Neural progenitor cell (in vitro differentiated cells): ENCODE measurements at regions not wholly inside any gene's neighbourhood (a gene's known extent, or its start where the extent isn't known, plus 50 kb on each side); places are given as distances from the start of the nearest gene placed in this dataset.
A peak's percentile ranks its signal among the peaks of the same experiment; 100 is the strongest.

Experiments used
- DNase-seq: peaks from one replicate; pipeline ENCODE4 v3.0.0-alpha.2; 2016; ENCODE audit warnings: low spot score
- H2AFZ ChIP-seq: fragments of 200-600 bp; sonication (generic); replicated peaks from 2 replicates; pipeline ENCODE4 v1.6.1; 2016; ENCODE audit warnings: antibody characterized with exemption
- H3F3A ChIP-seq: fragments of 200-600 bp; sonication (generic); 2 replicates; pipeline ENCODE4 v1.6.1; 2016; ENCODE audit warnings: antibody characterized with exemption, low read depth
- H3K27ac ChIP-seq: fragments of 200-600 bp; sonication (generic); 2 replicates; pipeline ENCODE4 v1.5.1; 2016; ENCODE audit warnings: mild to moderate bottlenecking
- H3K27me3 ChIP-seq: fragments of 200-600 bp; sonication (generic); 2 replicates; pipeline ENCODE4 v1.6.1; 2016; ENCODE audit warnings: mild to moderate bottlenecking, moderate library complexity
- H3K36me3 ChIP-seq: fragments of 200-600 bp; sonication (generic); 2 replicates; pipeline ENCODE4 v1.5.1; 2016
- H3K4me1 ChIP-seq: fragments of 200-600 bp; sonication (generic); 2 replicates; pipeline ENCODE4 v1.6.1; 2016; ENCODE audit warnings: mixed run types
- H3K4me2 ChIP-seq: fragments of 200-600 bp; sonication (generic); 2 replicates; pipeline ENCODE4 v1.6.1; 2016
- H3K4me3 ChIP-seq: fragments of 200-600 bp; sonication (generic); 2 replicates; pipeline ENCODE4 v1.5.1; 2016
- H3K79me2 ChIP-seq: fragments of 200-600 bp; sonication (generic); 2 replicates; pipeline ENCODE4 v1.6.1; 2016; ENCODE audit warnings: low read depth
- H3K9ac ChIP-seq: fragments of 200-600 bp; sonication (generic); 2 replicates; pipeline ENCODE4 v1.6.1; 2016
- H3K9me3 ChIP-seq: fragments of 200-600 bp; sonication (generic); 2 replicates; pipeline ENCODE4 v1.5.1; 2016; ENCODE audit warnings: low read depth
- H4K20me1 ChIP-seq: fragments of 200-600 bp; sonication (generic); 2 replicates; pipeline ENCODE4 v1.6.1; 2016; ENCODE audit warnings: low read depth
- H3K27ac Mint-ChIP-seq: 3 replicates; pipeline ENCODE4 v1.8.0; 2021; ENCODE audit warnings: mixed read lengths
- H3K27me3 Mint-ChIP-seq: 2 replicates; pipeline ENCODE4 v1.8.0; 2022; ENCODE audit warnings: low read depth, mild to moderate bottlenecking, inconsistent platforms, moderate library complexity, mixed read lengths; ENCODE audit not compliant: insufficient read depth
- H3K36me3 Mint-ChIP-seq: 3 replicates; pipeline ENCODE4 v1.8.0; 2021; ENCODE audit warnings: mixed read lengths
- H3K4me1 Mint-ChIP-seq: 3 replicates; pipeline ENCODE4 v1.8.0; 2021; ENCODE audit warnings: mixed read lengths
- H3K4me3 Mint-ChIP-seq: 3 replicates; pipeline ENCODE4 v1.8.0; 2021; ENCODE audit warnings: mild to moderate bottlenecking, moderate library complexity, mixed read lengths
- H3K9me3 Mint-ChIP-seq: 3 replicates; pipeline ENCODE4 v1.8.0; 2020; ENCODE audit warnings: mixed read lengths
- EZH2 ChIP-seq: fragments of 200-600 bp; sonication (generic); IDR thresholded peaks from 2 replicates; pipeline ENCODE4 v1.6.1; 2017; ENCODE audit warnings: antibody characterized with exemption, mild to moderate bottlenecking, moderate library complexity
- EZH2phosphoT487 ChIP-seq: fragments of 200-600 bp; sonication (generic); IDR thresholded peaks from 2 replicates; pipeline ENCODE4 v1.6.1; 2017; ENCODE audit warnings: antibody characterized with exemption
- TF ChIP-seq, protein P1 (sequence below): fragments of 200-600 bp; sonication (generic); IDR thresholded peaks from 2 replicates; pipeline ENCODE4 v1.5.1; 2017; ENCODE audit warnings: antibody characterized with exemption, mild to moderate bottlenecking

DNA sequence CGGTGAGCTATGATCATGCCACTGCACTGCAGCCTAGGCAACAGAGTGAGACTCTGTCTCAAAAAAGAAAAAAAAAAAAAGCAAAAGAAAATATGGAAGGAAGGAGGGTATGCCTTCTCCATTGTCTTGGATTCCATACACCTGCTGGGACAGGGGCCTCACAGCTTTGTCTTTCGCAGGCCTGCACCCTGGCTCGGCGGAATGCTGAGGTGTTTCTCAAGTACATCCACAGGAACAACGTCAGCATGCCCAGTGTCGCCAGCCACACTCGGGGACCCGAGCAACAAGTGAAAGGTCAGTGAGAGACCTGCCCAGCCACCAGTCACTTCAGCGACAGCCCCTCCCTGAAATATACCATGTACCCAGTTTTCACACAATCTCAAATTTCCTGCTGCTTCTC is 288.5 kb upstream of the UMPS start:
- Mint-ChIP-seq H3K36me3 (peaks cover 5% of the 10 kb centered on the region), H3K4me1 (peaks cover 30% of the 10 kb centered on the region), H3K4me3 (no peak overlapping the region), H3K27ac (peak overlapping the region; percentile 4), H3K9me3 (no peaks in the 10 kb centered on the region), H3K27me3 (peaks cover 5% of the 10 kb centered on the region)
- Histone ChIP-seq H3K4me3 (no peak overlapping the region), H3K9me3 (no peaks in the 10 kb centered on the region), H3K27me3 (no peaks in the 10 kb centered on the region), H3K27ac (no peak overlapping the region), H3K9ac (no peak overlapping the region), H2AFZ (no peak overlapping the region), H3K36me3 (no peaks in the 10 kb centered on the region), H3F3A (no peaks in the 10 kb centered on the region), H3K4me1 (no peaks in the 10 kb centered on the region), H3K79me2 (no peaks in the 10 kb centered on the region), H3K4me2 (no peak overlapping the region), H4K20me1 (no peaks in the 10 kb centered on the region)
- TF ChIP-seq, protein P1, sequence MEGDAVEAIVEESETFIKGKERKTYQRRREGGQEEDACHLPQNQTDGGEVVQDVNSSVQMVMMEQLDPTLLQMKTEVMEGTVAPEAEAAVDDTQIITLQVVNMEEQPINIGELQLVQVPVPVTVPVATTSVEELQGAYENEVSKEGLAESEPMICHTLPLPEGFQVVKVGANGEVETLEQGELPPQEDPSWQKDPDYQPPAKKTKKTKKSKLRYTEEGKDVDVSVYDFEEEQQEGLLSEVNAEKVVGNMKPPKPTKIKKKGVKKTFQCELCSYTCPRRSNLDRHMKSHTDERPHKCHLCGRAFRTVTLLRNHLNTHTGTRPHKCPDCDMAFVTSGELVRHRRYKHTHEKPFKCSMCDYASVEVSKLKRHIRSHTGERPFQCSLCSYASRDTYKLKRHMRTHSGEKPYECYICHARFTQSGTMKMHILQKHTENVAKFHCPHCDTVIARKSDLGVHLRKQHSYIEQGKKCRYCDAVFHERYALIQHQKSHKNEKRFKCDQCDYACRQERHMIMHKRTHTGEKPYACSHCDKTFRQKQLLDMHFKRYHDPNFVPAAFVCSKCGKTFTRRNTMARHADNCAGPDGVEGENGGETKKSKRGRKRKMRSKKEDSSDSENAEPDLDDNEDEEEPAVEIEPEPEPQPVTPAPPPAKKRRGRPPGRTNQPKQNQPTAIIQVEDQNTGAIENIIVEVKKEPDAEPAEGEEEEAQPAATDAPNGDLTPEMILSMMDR: no peak
- TF ChIP-seq EZH2 (no peak), EZH2phosphoT487 (no peak)
- no peak for DNase-seq

DNA sequence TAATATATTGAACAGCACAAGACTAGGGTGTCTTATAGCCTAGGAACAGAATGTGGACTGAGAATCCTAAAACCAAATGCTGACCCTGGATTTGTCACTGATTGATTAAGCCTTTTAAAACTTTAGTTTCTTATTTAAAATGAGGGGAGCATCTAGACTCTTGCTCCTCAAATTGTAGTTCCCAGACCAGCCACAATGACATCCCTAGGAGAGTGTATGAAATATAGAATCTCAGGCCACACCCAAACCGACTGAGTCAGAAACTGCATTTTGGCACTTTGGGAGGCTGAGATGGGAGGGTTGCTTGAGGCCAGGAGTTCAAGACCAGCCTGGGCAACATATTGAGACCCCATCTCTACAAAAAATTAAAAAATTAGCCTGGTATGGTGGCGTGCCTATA is 287.8 kb upstream of the UMPS start:
- Histone ChIP-seq H2AFZ (no peak overlapping the region), H3K4me1 (no peaks in the 10 kb centered on the region), H3K9ac (no peak overlapping the region), H3K36me3 (no peaks in the 10 kb centered on the region), H3K27me3 (no peaks in the 10 kb centered on the region), H3K9me3 (no peaks in the 10 kb centered on the region), H3K4me3 (no peak overlapping the region), H3K4me2 (no peak overlapping the region), H3K27ac (no peak overlapping the region), H3F3A (no peaks in the 10 kb centered on the region), H4K20me1 (no peaks in the 10 kb centered on the region), H3K79me2 (no peaks in the 10 kb centered on the region)
- TF ChIP-seq EZH2phosphoT487: no peak
- TF ChIP-seq, protein P1: no peak
- TF ChIP-seq EZH2: no peak
- no peak for DNase-seq
- Mint-ChIP-seq H3K27me3 (peaks cover 5% of the 10 kb centered on the region), H3K36me3 (peaks cover 4% of the 10 kb centered on the region), H3K27ac (no peak overlapping the region), H3K4me1 (peaks cover 30% of the 10 kb centered on the region), H3K9me3 (no peaks in the 10 kb centered on the region), H3K4me3 (no peak overlapping the region)

DNA sequence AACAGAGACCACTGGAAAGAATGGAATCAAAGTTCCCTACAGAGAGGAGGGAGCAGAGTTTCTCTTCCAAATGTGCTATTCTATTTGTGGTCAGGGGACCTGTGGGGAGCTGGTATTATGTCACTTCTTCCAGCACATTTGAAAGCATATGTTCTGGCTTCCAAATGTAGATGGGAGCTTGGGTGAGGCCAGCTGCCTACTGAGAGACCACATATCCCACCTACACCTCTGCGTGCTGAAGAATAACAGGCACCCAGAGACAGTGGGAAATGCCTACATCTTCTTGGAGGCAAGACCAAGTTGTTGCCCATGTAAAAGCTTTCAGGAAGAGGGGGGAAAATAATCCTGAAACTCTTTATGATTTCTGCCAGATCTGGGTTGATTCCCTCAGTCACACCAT is 286.8 kb upstream of the UMPS start:
- H2AFZ ChIP-seq: no peak overlapping the region
- Mint-ChIP-seq H3K27me3 (peaks cover 5% of the 10 kb centered on the region), H3K4me1 (peaks cover 29% of the 10 kb centered on the region), H3K36me3 (peaks cover 4% of the 10 kb centered on the region), H3K27ac (no peak overlapping the region), H3K4me3 (no peak overlapping the region), H3K9me3 (no peaks in the 10 kb centered on the region)
- H3K4me3 ChIP-seq: no peak overlapping the region
- H4K20me1 ChIP-seq: no peaks in the 10 kb centered on the region
- TF ChIP-seq EZH2 (no peak), EZH2phosphoT487 (no peak)
- TF ChIP-seq, protein P1: no peak
- no peaks in the 10 kb centered on the region for H3F3A ChIP-seq
- H3K27ac ChIP-seq: no peak overlapping the region
- no peaks in the 10 kb centered on the region for H3K9me3 ChIP-seq
- H3K79me2 ChIP-seq: no peaks in the 10 kb centered on the region
- no peaks in the 10 kb centered on the region for H3K27me3 ChIP-seq
- H3K4me2 ChIP-seq: no peak overlapping the region
- DNase-seq: no peak
- no peaks in the 10 kb centered on the region for H3K36me3 ChIP-seq
- no peak overlapping the region for H3K9ac ChIP-seq
- H3K4me1 ChIP-seq: no peaks in the 10 kb centered on the region

DNA sequence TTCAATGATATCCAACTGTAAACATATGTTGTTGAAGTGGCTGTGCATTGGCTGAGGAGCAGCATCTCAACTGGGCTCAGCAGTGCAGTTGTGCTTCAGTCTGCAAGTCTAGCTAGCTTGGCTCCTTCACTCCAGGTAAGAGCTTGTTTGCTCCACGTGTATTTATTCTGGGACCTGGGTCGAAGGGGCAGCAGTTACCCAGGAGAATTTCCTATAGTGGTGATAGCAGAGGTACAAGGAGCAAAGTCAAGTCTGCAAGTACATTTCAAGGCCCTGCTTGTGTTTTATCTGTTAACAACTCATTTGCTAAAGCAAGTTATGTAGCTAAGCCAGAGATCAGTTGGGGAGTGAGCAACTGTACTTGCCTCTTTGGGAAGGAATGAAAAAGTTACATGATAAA is 286.2 kb upstream of the UMPS start:
- Mint-ChIP-seq H3K4me1 (peaks cover 23% of the 10 kb centered on the region), H3K27me3 (peaks cover 5% of the 10 kb centered on the region), H3K9me3 (no peaks in the 10 kb centered on the region), H3K27ac (no peak overlapping the region), H3K4me3 (no peak overlapping the region), H3K36me3 (peaks cover 4% of the 10 kb centered on the region)
- H3F3A ChIP-seq: no peaks in the 10 kb centered on the region
- no peak for DNase-seq
- H3K9me3 ChIP-seq: no peaks in the 10 kb centered on the region
- no peak for TF ChIP-seq EZH2phosphoT487
- TF ChIP-seq, protein P1: no peak
- TF ChIP-seq EZH2: no peak
- H3K27me3 ChIP-seq: no peaks in the 10 kb centered on the region
- no peak overlapping the region for H3K9ac ChIP-seq
- no peak overlapping the region for H2AFZ ChIP-seq
- no peaks in the 10 kb centered on the region for H3K36me3 ChIP-seq
- H3K4me1 ChIP-seq: no peaks in the 10 kb centered on the region
- H3K4me3 ChIP-seq: no peak overlapping the region
- H3K79me2 ChIP-seq: no peaks in the 10 kb centered on the region
- H4K20me1 ChIP-seq: no peaks in the 10 kb centered on the region
- H3K27ac ChIP-seq: no peak overlapping the region
- H3K4me2 ChIP-seq: no peak overlapping the region
